ENCODE measurements at regions not wholly inside any gene's neighbourhood (a gene's known extent, or its start where the extent isn't known, plus 50 kb on each side); places are given as distances from the start of the nearest gene placed in this dataset.

- TF ChIP-seq CTCF (IDR thresholded peaks at IDR 0.05 in 2 of 3, conservative IDR thresholded peaks at IDR 0.05 in 1 of 3; ENCODE audit: control insufficient read depth in 2 of 3, extremely low read depth in 1 of 3, insufficient read depth in 1 of 3, low read depth in 3 of 3, low read length in 3 of 3) (no peak), HDAC6 (IDR thresholded peaks at IDR 0.05; ENCODE audit: unreplicated experiment) (no peak), PRDM15 (CRISPR knock-in tag; IDR thresholded peaks at IDR 0.05) (no peak), POLR2A (IDR thresholded peaks at IDR 0.05; ENCODE audit: low read depth, low read length) (no peak), USF2 (IDR thresholded peaks at IDR 0.05; ENCODE audit: borderline replicate concordance, low read depth, low read length) (no peak)
Measured at GRCh38 chr13:80126389-80127068, 214.4 kb downstream of the SPRY2 start.

All from GM12878 (cell line).